ENCODE measurements at regions not wholly inside any gene's neighbourhood (a gene's known extent, or its start where the extent isn't known, plus 50 kb on each side); places are given as distances from the start of the nearest gene placed in this dataset.

- POLR2A ChIA-PET, result no interaction called here
- no peaks in the 10 kb centered on the region for H3K36me3 ChIP-seq (ENCODE audit: control insufficient read depth in 2 of 2, extremely low read depth in 1 of 2, insufficient read depth in 1 of 2, low read length in 1 of 2)
- H3K4me1 Mint-ChIP-seq, result no peaks in the 10 kb centered on the region
- peaks cover 10 to 11% of the 10 kb centered on the region in 2 donors for H3K27me3 Mint-ChIP-seq
- H3K27ac ChIP-seq (ENCODE audit: low read length), result no peak overlapping the region
- no peak overlapping the region for H3K4me3 ChIP-seq (ENCODE audit: control insufficient read depth in 1 of 2, extremely low read depth in 1 of 2, low read length in 1 of 2)
- H3K27ac Mint-ChIP-seq, result no peak overlapping the region
- no peaks in the 10 kb centered on the region for H3K36me3 Mint-ChIP-seq
- H3K4me1 ChIP-seq (ENCODE audit: control insufficient read depth in 1 of 2, extremely low read depth in 1 of 2, insufficient read depth in 2 of 2, low read length in 2 of 2), result no peaks in the 10 kb centered on the region
- DNase-seq (no peak), ATAC-seq (replicated peaks in 1 of 4) (no peak)
- H3K4me3 Mint-ChIP-seq, result no peak overlapping the region
- H3K27me3 ChIP-seq (replicated peaks in 1 of 2; ENCODE audit: control insufficient read depth in 2 of 2, extremely low read depth in 1 of 2, insufficient read depth in 2 of 2, low read length in 1 of 2), result no peaks in the 10 kb centered on the region
- H3K9me3 Mint-ChIP-seq, result peaks cover 11 to 15% (median 15%) of the 10 kb centered on the region in 3 donors
- CTCF ChIA-PET, result no interaction called here
- no peaks in the 10 kb centered on the region for H3K9me3 ChIP-seq
These were observed 88.4 kb upstream of the TPP2 start for GRCh38 chr13:102508411-102508810.

DNA sequence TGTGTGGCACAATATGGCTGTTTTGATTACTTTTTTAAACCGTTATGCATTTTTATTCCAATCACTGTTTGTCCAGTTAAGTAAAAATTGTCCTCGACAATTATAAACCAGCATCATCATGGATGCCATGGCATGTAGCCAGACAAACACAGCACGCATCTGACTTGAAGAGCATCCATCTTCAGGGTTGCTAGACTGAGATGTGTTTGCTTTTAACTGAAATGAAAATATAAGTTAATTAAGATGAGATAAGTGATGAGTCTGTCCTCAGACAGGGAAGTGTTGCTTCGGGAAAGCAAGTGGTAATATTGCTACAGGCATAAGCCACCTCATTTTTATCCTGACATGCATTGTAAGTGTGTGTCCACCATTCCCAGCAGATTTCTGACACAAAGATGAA, 92.8 kb upstream of the TPP2 start:
- no peaks in the 10 kb centered on the region for H3K4me1 ChIP-seq (ENCODE audit: control insufficient read depth in 1 of 2, extremely low read depth in 1 of 2, insufficient read depth in 2 of 2, low read length in 2 of 2)
- no peak overlapping the region for H3K4me3 ChIP-seq (ENCODE audit: control insufficient read depth in 1 of 2, extremely low read depth in 1 of 2, low read length in 1 of 2)
- H3K27ac Mint-ChIP-seq, result no peak overlapping the region
- no peaks in the 10 kb centered on the region for H3K36me3 Mint-ChIP-seq
- H3K4me1 Mint-ChIP-seq, result no peaks in the 10 kb centered on the region
- ChIA-PET POLR2A (no interaction called here), CTCF (no interaction called here)
- peaks cover 8 to 10% of the 10 kb centered on the region in 2 donors for H3K27me3 Mint-ChIP-seq
- H3K9me3 Mint-ChIP-seq, result peaks cover 5 to 11% (median 11%) of the 10 kb centered on the region in 3 donors
- no peak for DNase-seq
- no peak overlapping the region for H3K27ac ChIP-seq (ENCODE audit: low read length)
- WGBS (ENCODE audit: insufficient coverage), result 83% methylated on average over 1 of the region's 4 CpGs
- H3K4me3 Mint-ChIP-seq, result no peak overlapping the region
- H3K9me3 ChIP-seq, result no peaks in the 10 kb centered on the region
- ATAC-seq (replicated peaks in 1 of 4), result no peak
- no peaks in the 10 kb centered on the region for H3K27me3 ChIP-seq (replicated peaks in 1 of 2; ENCODE audit: control insufficient read depth in 2 of 2, extremely low read depth in 1 of 2, insufficient read depth in 2 of 2, low read length in 1 of 2)
- no peaks in the 10 kb centered on the region for H3K36me3 ChIP-seq (ENCODE audit: control insufficient read depth in 2 of 2, extremely low read depth in 1 of 2, insufficient read depth in 1 of 2, low read length in 1 of 2)

- ATAC-seq (replicated peaks in 1 of 4) (no peak), DNase-seq (no peak)
- Mint-ChIP-seq H3K4me1 (no peaks in the 10 kb centered on the region), H3K36me3 (no peaks in the 10 kb centered on the region), H3K27ac (no peak overlapping the region), H3K9me3 (no peaks in the 10 kb centered on the region), H3K27me3 (peaks cover 17 to 30% of the 10 kb centered on the region in 2 donors), H3K4me3 (no peak overlapping the region)
- Histone ChIP-seq H3K4me1 (ENCODE audit: control insufficient read depth in 1 of 2, extremely low read depth in 1 of 2, insufficient read depth in 2 of 2, low read length in 2 of 2) (no peaks in the 10 kb centered on the region), H3K9me3 (no peaks in the 10 kb centered on the region), H3K4me3 (ENCODE audit: control insufficient read depth in 1 of 2, extremely low read depth in 1 of 2, low read length in 1 of 2) (no peak overlapping the region), H3K36me3 (ENCODE audit: control insufficient read depth in 2 of 2, extremely low read depth in 1 of 2, insufficient read depth in 1 of 2, low read length in 1 of 2) (no peaks in the 10 kb centered on the region), H3K27me3 (replicated peaks in 1 of 2; ENCODE audit: control insufficient read depth in 2 of 2, extremely low read depth in 1 of 2, insufficient read depth in 2 of 2, low read length in 1 of 2) (peaks cover 0 to 5% of the 10 kb centered on the region in 2 experiments), H3K27ac (ENCODE audit: low read length) (no peak overlapping the region)
- CTCF ChIA-PET, result no interaction called here
- no CpG with 5 or more reads among the region's 1 CpG for WGBS (ENCODE audit: insufficient coverage)
- POLR2A ChIA-PET, result no interaction called here
These were observed 93.8 kb upstream of the FGF14 start for GRCh38 chr13:102495663-102496062.

- Mint-ChIP-seq H3K27ac (no peak overlapping the region), H3K4me1 (no peaks in the 10 kb centered on the region), H3K9me3 (no peaks in the 10 kb centered on the region), H3K27me3 (peaks cover 0 to 7% of the 10 kb centered on the region in 2 donors), H3K36me3 (no peaks in the 10 kb centered on the region), H3K4me3 (no peak overlapping the region)
- ATAC-seq (replicated peaks in 1 of 4) (no peak), DNase-seq (no peak)
- H3K4me3 ChIP-seq (ENCODE audit: control insufficient read depth in 1 of 2, extremely low read depth in 1 of 2, low read length in 1 of 2), result no peak overlapping the region
- no peak overlapping the region for H3K27ac ChIP-seq (ENCODE audit: low read length)
- CTCF ChIA-PET, result no interaction called here
- 17% methylated on average over 2 of the region's 2 CpGs for WGBS (ENCODE audit: insufficient coverage)
- H3K4me1 ChIP-seq (ENCODE audit: control insufficient read depth in 1 of 2, extremely low read depth in 1 of 2, insufficient read depth in 2 of 2, low read length in 2 of 2), result no peaks in the 10 kb centered on the region
- H3K27me3 ChIP-seq (replicated peaks in 1 of 2; ENCODE audit: control insufficient read depth in 2 of 2, extremely low read depth in 1 of 2, insufficient read depth in 2 of 2, low read length in 1 of 2), result no peaks in the 10 kb centered on the region
- H3K9me3 ChIP-seq, result no peaks in the 10 kb centered on the region
- no peaks in the 10 kb centered on the region for H3K36me3 ChIP-seq (ENCODE audit: control insufficient read depth in 2 of 2, extremely low read depth in 1 of 2, insufficient read depth in 1 of 2, low read length in 1 of 2)
- POLR2A ChIA-PET, result no interaction called here
These were observed 85.5 kb upstream of the FGF14 start for GRCh38 chr13:102487330-102487729.

GRCh38 chr13:102484329-102484728, 82.5 kb upstream of the FGF14 start:
- WGBS (ENCODE audit: insufficient coverage), result no CpG with 5 or more reads among the region's 2 CpGs
- Histone ChIP-seq H3K36me3 (ENCODE audit: control insufficient read depth in 2 of 2, extremely low read depth in 1 of 2, insufficient read depth in 1 of 2, low read length in 1 of 2) (no peaks in the 10 kb centered on the region), H3K27me3 (replicated peaks in 1 of 2; ENCODE audit: control insufficient read depth in 2 of 2, extremely low read depth in 1 of 2, insufficient read depth in 2 of 2, low read length in 1 of 2) (peaks cover 0 to 2% of the 10 kb centered on the region in 2 experiments), H3K9me3 (no peaks in the 10 kb centered on the region), H3K4me1 (ENCODE audit: control insufficient read depth in 1 of 2, extremely low read depth in 1 of 2, insufficient read depth in 2 of 2, low read length in 2 of 2) (no peaks in the 10 kb centered on the region), H3K4me3 (ENCODE audit: control insufficient read depth in 1 of 2, extremely low read depth in 1 of 2, low read length in 1 of 2) (no peak overlapping the region), H3K27ac (ENCODE audit: low read length) (no peak overlapping the region)
- CTCF ChIA-PET, result interaction anchor here in 1 of 2 donors (0.7 kb wide), 1 partner anchor 1720 kb away, joined by 4 read pairs; no protein-coding TSS in a partner anchor
- no peaks in the 10 kb centered on the region for H3K9me3 Mint-ChIP-seq
- H3K4me1 Mint-ChIP-seq, result no peaks in the 10 kb centered on the region
- no peak overlapping the region for H3K27ac Mint-ChIP-seq
- peaks cover 5 to 7% of the 10 kb centered on the region in 2 donors for H3K27me3 Mint-ChIP-seq
- H3K4me3 Mint-ChIP-seq, result no peak overlapping the region
- ATAC-seq (replicated peaks in 1 of 4), result no peak
- POLR2A ChIA-PET, result no interaction called here
- DNase-seq, result no peak
- no peaks in the 10 kb centered on the region for H3K36me3 Mint-ChIP-seq

DNA sequence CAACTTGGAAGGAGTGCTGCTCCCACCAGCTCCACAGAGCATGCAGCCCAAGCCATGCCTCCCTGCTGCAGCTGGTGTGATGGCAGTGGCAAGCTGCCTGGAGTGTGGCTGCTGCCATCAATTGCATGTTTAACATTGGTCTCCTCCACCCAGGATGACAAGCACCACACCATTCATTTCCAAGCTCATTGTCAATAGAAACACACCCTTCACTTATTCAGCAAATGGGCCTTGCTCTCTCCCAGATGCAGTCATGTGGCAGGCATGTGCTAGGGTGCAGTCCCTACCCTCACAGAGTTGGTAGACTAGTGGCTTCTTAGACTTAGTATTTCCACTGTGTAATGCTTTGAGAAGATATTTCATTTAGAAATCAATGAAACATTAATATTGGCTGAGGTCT, 70.8 kb upstream of the FGF14 start:
- no peak overlapping the region for H3K27ac ChIP-seq (ENCODE audit: low read length)
- Mint-ChIP-seq H3K36me3 (no peaks in the 10 kb centered on the region), H3K4me3 (no peak overlapping the region), H3K27ac (no peak overlapping the region), H3K27me3 (peaks cover 14 to 19% of the 10 kb centered on the region in 2 donors), H3K4me1 (no peaks in the 10 kb centered on the region), H3K9me3 (no peaks in the 10 kb centered on the region)
- H3K27me3 ChIP-seq (replicated peaks in 1 of 2; ENCODE audit: control insufficient read depth in 2 of 2, extremely low read depth in 1 of 2, insufficient read depth in 2 of 2, low read length in 1 of 2), result peaks cover 0 to 16% of the 10 kb centered on the region in 2 experiments
- DNase-seq (no peak), ATAC-seq (replicated peaks in 1 of 4) (no peak)
- ChIA-PET POLR2A (no interaction called here), CTCF (no interaction called here)
- H3K4me3 ChIP-seq (ENCODE audit: control insufficient read depth in 1 of 2, extremely low read depth in 1 of 2, low read length in 1 of 2), result no peak overlapping the region
- H3K9me3 ChIP-seq, result no peaks in the 10 kb centered on the region
- no peaks in the 10 kb centered on the region for H3K36me3 ChIP-seq (ENCODE audit: control insufficient read depth in 2 of 2, extremely low read depth in 1 of 2, insufficient read depth in 1 of 2, low read length in 1 of 2)
- H3K4me1 ChIP-seq (ENCODE audit: control insufficient read depth in 1 of 2, extremely low read depth in 1 of 2, insufficient read depth in 2 of 2, low read length in 2 of 2), result no peaks in the 10 kb centered on the region

- WGBS (ENCODE audit: insufficient coverage), result no CpG with 5 or more reads among the region's 3 CpGs
- POLR2A ChIA-PET, result no interaction called here
- peaks cover 19 to 21% of the 10 kb centered on the region in 2 donors for H3K27me3 Mint-ChIP-seq
- H3K9me3 ChIP-seq, result no peaks in the 10 kb centered on the region
- no peaks in the 10 kb centered on the region for H3K4me1 Mint-ChIP-seq
- ATAC-seq (replicated peaks in 1 of 4) (no peak), DNase-seq (no peak)
- peaks cover 0 to 16% of the 10 kb centered on the region in 2 experiments for H3K27me3 ChIP-seq (replicated peaks in 1 of 2; ENCODE audit: control insufficient read depth in 2 of 2, extremely low read depth in 1 of 2, insufficient read depth in 2 of 2, low read length in 1 of 2)
- H3K27ac ChIP-seq (ENCODE audit: low read length), result no peak overlapping the region
- H3K4me3 ChIP-seq (ENCODE audit: control insufficient read depth in 1 of 2, extremely low read depth in 1 of 2, low read length in 1 of 2), result no peak overlapping the region
- no peaks in the 10 kb centered on the region for H3K4me1 ChIP-seq (ENCODE audit: control insufficient read depth in 1 of 2, extremely low read depth in 1 of 2, insufficient read depth in 2 of 2, low read length in 2 of 2)
- H3K9me3 Mint-ChIP-seq, result no peaks in the 10 kb centered on the region
- CTCF ChIA-PET, result no interaction called here
- H3K36me3 ChIP-seq (ENCODE audit: control insufficient read depth in 2 of 2, extremely low read depth in 1 of 2, insufficient read depth in 1 of 2, low read length in 1 of 2), result no peaks in the 10 kb centered on the region
- H3K4me3 Mint-ChIP-seq, result no peak overlapping the region
- no peak overlapping the region for H3K27ac Mint-ChIP-seq
- H3K36me3 Mint-ChIP-seq, result no peaks in the 10 kb centered on the region
These were observed 68.6 kb upstream of the FGF14 start for GRCh38 chr13:102470283-102470917.
